Neural cell (in vitro differentiated cells): ENCODE measurements at regions not wholly inside any gene's neighbourhood (a gene's known extent, or its start where the extent isn't known, plus 50 kb on each side); places are given as distances from the start of the nearest gene placed in this dataset.

Experiments used
- H2AFZ ChIP-seq: fragments of 200-600, 300-800 bp; sonication (generic), shearing (Covaris generic); 2 replicates; pipeline ENCODE4 v1.6.0; 2014; ENCODE audit warnings: low read depth, mild to moderate bottlenecking, antibody characterized with exemption, low read length, moderate library complexity
- H3F3A ChIP-seq: fragments of 200-600 bp; shearing (Covaris generic); 2 replicates; pipeline ENCODE4 v1.6.1; 2016; ENCODE audit warnings: mild to moderate bottlenecking, moderate library complexity, mixed read lengths, antibody characterized with exemption, low read length; ENCODE audit not compliant: insufficient read depth, poor library complexity, severe bottlenecking
- H3K27ac ChIP-seq: fragments of 200-600, 300-800 bp; sonication (generic), shearing (Covaris generic); 2 replicates; pipeline ENCODE4 v1.5.1; 2014; ENCODE audit warnings: mild to moderate bottlenecking, low read length, moderate library complexity
- H3K27me3 ChIP-seq: fragments of 300-800, 200-600 bp; sonication (generic), shearing (Covaris generic); 2 replicates; pipeline ENCODE4 v1.6.0; 2014; ENCODE audit warnings: mild to moderate bottlenecking, low read depth, low read length, moderate library complexity; ENCODE audit not compliant: insufficient read depth
- H3K36me3 ChIP-seq: fragments of 300-800, 200-600 bp; sonication (generic), shearing (Covaris generic); 2 replicates; pipeline ENCODE4 v1.5.1; 2014; ENCODE audit warnings: mild to moderate bottlenecking, antibody characterized with exemption, low read length, moderate library complexity; ENCODE audit not compliant: insufficient read depth
- H3K4me2 ChIP-seq: fragments of 300-800, 200-600 bp; sonication (generic), shearing (Covaris generic); 2 replicates; pipeline ENCODE4 v1.6.0; 2014; ENCODE audit warnings: mild to moderate bottlenecking, low read length
- H3K4me3 ChIP-seq: fragments of 300-800, 200-600 bp; sonication (generic), shearing (Covaris generic); 2 replicates; pipeline ENCODE4 v1.5.1; 2014; ENCODE audit warnings: mild to moderate bottlenecking, low read length, moderate library complexity
- H3K79me2 ChIP-seq: fragments of 200-600 bp; shearing (Covaris generic); replicated peaks from 2 replicates; pipeline ENCODE4 v1.6.0; 2014; ENCODE audit warnings: mild to moderate bottlenecking, low read length, moderate library complexity; ENCODE audit not compliant: insufficient read depth
- H3K9ac ChIP-seq: fragments of 300-800, 200-600 bp; sonication (generic), shearing (Covaris generic); 2 replicates; pipeline ENCODE4 v1.6.1; 2016; ENCODE audit warnings: mild to moderate bottlenecking, low read length, mixed read lengths
- H3K9me2 ChIP-seq: fragments of 200-600 bp; shearing (Covaris generic); 2 replicates; pipeline ENCODE4 v1.6.1; 2016; ENCODE audit warnings: mild to moderate bottlenecking, low read length, mixed read lengths; ENCODE audit not compliant: insufficient read depth
- H3K9me3 ChIP-seq: fragments of 200-600, 300-800 bp; sonication (generic), shearing (Covaris generic); 2 replicates; pipeline ENCODE4 v1.6.1; 2016; ENCODE audit warnings: mild to moderate bottlenecking, mixed run types, low read length, moderate library complexity, mixed read lengths
- H4K20me1 ChIP-seq: fragments of 200-600 bp; shearing (Covaris generic); 2 replicates; pipeline ENCODE4 v1.6.1; 2016; ENCODE audit warnings: mild to moderate bottlenecking, mixed run types; ENCODE audit not compliant: insufficient read depth
- EP300 ChIP-seq: fragments of 450-650 bp; conservative IDR thresholded peaks from 2 replicates; pipeline ENCODE4 v1.6.1; 2014; ENCODE audit warnings: antibody characterized with exemption, mild to moderate bottlenecking, moderate library complexity; ENCODE audit not compliant: poor library complexity, severe bottlenecking
- EZH2 ChIP-seq: fragments of 200-600, 300-800 bp; shearing (Covaris generic), sonication (generic); IDR thresholded peaks from 2 replicates; pipeline ENCODE4 v1.6.1; 2014; ENCODE audit warnings: antibody characterized with exemption, low read length, borderline replicate concordance, mild to moderate bottlenecking; ENCODE audit not compliant: insufficient read depth, poor library complexity, severe bottlenecking
- MXI1 ChIP-seq: fragments of 450-650 bp; conservative IDR thresholded peaks from 2 replicates; pipeline ENCODE4 v1.6.1; 2014; ENCODE audit warnings: antibody characterized with exemption, mild to moderate bottlenecking; ENCODE audit not compliant: poor library complexity, severe bottlenecking
- POLR2AphosphoS5 ChIP-seq: IDR thresholded peaks from 2 replicates; pipeline ENCODE4 v1.6.1; 2012
- RAD21 ChIP-seq: fragments of 450-650 bp; conservative IDR thresholded peaks from 2 replicates; pipeline ENCODE4 v1.6.1; 2014; ENCODE audit warnings: antibody characterized with exemption, mild to moderate bottlenecking, moderate library complexity
- SMC3 ChIP-seq: fragments of 450-650 bp; conservative IDR thresholded peaks from 2 replicates; pipeline ENCODE4 v1.6.1; 2014; ENCODE audit warnings: antibody characterized with exemption, mild to moderate bottlenecking, moderate library complexity; ENCODE audit not compliant: poor library complexity
- TAF1 ChIP-seq: IDR thresholded peaks from 2 replicates; pipeline ENCODE4 v1.6.1; 2012; ENCODE audit warnings: low read depth
- TF ChIP-seq, protein P1 (sequence below): IDR thresholded peaks from 2 replicates; pipeline ENCODE4 v1.6.1; 2012; ENCODE audit warnings: borderline replicate concordance
- TF ChIP-seq, protein P2 (sequence below): fragments of 450-650 bp; IDR thresholded peaks from 2 replicates; pipeline ENCODE4 v1.5.1; 2014; ENCODE audit warnings: antibody characterized with exemption, mild to moderate bottlenecking, moderate library complexity; ENCODE audit not compliant: poor library complexity, severe bottlenecking

DNA sequence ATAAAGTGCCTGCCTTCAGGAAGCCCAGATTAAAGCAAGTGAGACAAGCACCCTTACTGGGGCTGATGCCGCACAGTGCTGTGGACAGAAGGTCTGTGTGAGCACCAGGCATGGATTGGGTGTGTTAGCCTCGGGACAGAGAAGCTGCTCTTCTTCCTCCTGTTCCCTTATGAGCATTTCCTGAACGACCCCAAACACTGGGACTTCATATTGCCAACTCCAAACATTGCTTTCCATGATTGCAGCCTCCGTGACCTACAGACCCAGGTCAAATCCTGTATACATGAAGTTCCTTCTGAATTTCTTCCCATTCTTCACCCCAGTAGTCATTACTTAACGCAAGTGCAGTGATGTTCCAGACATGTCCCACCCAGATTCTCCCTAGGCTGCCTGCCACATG is 129.8 kb upstream of the ALKAL2 start:
- no peak overlapping the region for H3K4me3 ChIP-seq
- H3K9me3 ChIP-seq: no peaks in the 10 kb centered on the region
- H3K4me2 ChIP-seq: no peak overlapping the region
- no peaks in the 10 kb centered on the region for H3K27me3 ChIP-seq
- no peak overlapping the region for H3K9ac ChIP-seq
- TF ChIP-seq POLR2AphosphoS5 (no peak), SMC3 (no peak), RAD21 (no peak), EP300 (no peak), MXI1 (no peak), EZH2 (no peak), TAF1 (no peak)
- TF ChIP-seq, protein P1, sequence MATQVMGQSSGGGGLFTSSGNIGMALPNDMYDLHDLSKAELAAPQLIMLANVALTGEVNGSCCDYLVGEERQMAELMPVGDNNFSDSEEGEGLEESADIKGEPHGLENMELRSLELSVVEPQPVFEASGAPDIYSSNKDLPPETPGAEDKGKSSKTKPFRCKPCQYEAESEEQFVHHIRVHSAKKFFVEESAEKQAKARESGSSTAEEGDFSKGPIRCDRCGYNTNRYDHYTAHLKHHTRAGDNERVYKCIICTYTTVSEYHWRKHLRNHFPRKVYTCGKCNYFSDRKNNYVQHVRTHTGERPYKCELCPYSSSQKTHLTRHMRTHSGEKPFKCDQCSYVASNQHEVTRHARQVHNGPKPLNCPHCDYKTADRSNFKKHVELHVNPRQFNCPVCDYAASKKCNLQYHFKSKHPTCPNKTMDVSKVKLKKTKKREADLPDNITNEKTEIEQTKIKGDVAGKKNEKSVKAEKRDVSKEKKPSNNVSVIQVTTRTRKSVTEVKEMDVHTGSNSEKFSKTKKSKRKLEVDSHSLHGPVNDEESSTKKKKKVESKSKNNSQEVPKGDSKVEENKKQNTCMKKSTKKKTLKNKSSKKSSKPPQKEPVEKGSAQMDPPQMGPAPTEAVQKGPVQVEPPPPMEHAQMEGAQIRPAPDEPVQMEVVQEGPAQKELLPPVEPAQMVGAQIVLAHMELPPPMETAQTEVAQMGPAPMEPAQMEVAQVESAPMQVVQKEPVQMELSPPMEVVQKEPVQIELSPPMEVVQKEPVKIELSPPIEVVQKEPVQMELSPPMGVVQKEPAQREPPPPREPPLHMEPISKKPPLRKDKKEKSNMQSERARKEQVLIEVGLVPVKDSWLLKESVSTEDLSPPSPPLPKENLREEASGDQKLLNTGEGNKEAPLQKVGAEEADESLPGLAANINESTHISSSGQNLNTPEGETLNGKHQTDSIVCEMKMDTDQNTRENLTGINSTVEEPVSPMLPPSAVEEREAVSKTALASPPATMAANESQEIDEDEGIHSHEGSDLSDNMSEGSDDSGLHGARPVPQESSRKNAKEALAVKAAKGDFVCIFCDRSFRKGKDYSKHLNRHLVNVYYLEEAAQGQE: no peak
- TF ChIP-seq, protein P2, sequence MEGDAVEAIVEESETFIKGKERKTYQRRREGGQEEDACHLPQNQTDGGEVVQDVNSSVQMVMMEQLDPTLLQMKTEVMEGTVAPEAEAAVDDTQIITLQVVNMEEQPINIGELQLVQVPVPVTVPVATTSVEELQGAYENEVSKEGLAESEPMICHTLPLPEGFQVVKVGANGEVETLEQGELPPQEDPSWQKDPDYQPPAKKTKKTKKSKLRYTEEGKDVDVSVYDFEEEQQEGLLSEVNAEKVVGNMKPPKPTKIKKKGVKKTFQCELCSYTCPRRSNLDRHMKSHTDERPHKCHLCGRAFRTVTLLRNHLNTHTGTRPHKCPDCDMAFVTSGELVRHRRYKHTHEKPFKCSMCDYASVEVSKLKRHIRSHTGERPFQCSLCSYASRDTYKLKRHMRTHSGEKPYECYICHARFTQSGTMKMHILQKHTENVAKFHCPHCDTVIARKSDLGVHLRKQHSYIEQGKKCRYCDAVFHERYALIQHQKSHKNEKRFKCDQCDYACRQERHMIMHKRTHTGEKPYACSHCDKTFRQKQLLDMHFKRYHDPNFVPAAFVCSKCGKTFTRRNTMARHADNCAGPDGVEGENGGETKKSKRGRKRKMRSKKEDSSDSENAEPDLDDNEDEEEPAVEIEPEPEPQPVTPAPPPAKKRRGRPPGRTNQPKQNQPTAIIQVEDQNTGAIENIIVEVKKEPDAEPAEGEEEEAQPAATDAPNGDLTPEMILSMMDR: no peak
- H2AFZ ChIP-seq: no peak overlapping the region
- no peak overlapping the region for H3K27ac ChIP-seq
- H3K36me3 ChIP-seq: no peaks in the 10 kb centered on the region
- no peaks in the 10 kb centered on the region for H3F3A ChIP-seq
- no peaks in the 10 kb centered on the region for H3K9me2 ChIP-seq
- no peaks in the 10 kb centered on the region for H4K20me1 ChIP-seq
- no peaks in the 10 kb centered on the region for H3K79me2 ChIP-seq

DNA sequence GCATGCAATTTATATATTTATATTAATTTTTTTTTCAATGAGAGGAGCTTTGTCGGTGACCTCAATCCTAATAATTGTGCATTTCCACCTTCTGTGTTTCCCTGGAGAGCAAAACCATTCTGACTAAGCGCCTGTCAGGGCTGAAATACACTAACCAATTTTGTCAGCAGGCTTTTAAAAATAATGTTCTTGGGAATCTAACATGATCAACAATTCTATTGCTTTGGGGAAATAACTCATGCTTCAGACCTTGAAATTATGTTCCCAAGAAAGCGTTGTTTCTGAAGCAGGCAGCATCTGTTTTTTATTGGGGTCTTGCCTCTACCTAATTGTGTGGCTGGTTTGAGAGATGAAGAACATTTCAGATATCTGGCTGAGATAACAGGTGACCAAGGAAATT is 129.1 kb upstream of the ALKAL2 start:
- TF ChIP-seq EZH2 (no peak), MXI1 (no peak), SMC3 (no peak), TAF1 (no peak), RAD21 (no peak), POLR2AphosphoS5 (no peak), EP300 (no peak)
- TF ChIP-seq, protein P1: no peak
- TF ChIP-seq, protein P2: no peak
- Histone ChIP-seq H3K27me3 (no peaks in the 10 kb centered on the region), H3K36me3 (no peaks in the 10 kb centered on the region), H3K4me2 (no peak overlapping the region), H3K9ac (no peak overlapping the region), H3K9me3 (no peaks in the 10 kb centered on the region), H3K27ac (no peak overlapping the region), H3K4me3 (no peak overlapping the region), H4K20me1 (no peaks in the 10 kb centered on the region), H3K79me2 (no peaks in the 10 kb centered on the region), H2AFZ (no peak overlapping the region), H3K9me2 (no peaks in the 10 kb centered on the region), H3F3A (no peaks in the 10 kb centered on the region)
